DMS53 treated with DMSO at 0.1 percent for 48 hours (cell line): ENCODE measurements at regions not wholly inside any gene's neighbourhood (a gene's known extent, or its start where the extent isn't known, plus 50 kb on each side); places are given as distances from the start of the nearest gene placed in this dataset.
"Not testable (repeated sequence)": the region's sequence is repeated elsewhere in the genome, so short reads cannot be mapped to it uniquely, and the experiment has no call there.

ENCODE experiments used
- DNase-seq: peaks from one replicate; lab custom pipeline; 2025; ENCODE audit not compliant: unreplicated experiment; lab: John Stamatoyannopoulos, UW

DNA sequence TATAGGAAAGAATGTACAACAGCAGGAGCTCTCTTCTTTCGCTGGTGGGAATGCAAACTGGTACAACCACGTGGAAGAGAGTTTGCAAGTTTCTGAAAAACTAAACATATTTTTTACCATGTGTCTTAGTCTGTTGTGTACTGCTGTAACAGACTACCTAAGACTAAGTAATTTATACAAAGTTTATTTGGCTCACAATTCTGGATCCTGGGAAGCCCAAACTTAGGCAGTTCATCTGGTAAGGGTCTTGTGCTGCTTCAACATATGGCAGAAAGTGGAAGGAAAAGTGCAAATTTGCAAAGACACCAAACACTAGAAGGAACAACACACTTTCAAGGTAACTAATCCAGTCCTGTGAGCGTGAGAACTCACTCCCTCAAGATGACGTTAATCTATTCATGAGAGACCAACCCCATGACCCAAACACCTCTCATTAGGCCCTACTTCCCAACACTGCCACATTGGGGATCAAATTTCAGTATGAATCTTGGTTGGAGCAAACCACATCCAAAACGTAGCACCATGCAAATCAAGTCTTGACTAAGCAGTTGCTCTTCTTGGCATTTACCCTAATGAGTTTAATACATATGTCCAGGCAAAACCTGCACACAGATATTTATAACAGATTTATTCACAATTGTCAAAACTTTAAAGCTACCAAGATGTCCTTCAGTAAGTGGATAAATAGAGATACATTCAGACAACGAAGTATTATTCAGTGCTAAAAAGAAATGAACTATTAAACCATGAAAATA, 481.9 kb upstream of the FOXG1 start:
- DNase-seq = no peak

DNA sequence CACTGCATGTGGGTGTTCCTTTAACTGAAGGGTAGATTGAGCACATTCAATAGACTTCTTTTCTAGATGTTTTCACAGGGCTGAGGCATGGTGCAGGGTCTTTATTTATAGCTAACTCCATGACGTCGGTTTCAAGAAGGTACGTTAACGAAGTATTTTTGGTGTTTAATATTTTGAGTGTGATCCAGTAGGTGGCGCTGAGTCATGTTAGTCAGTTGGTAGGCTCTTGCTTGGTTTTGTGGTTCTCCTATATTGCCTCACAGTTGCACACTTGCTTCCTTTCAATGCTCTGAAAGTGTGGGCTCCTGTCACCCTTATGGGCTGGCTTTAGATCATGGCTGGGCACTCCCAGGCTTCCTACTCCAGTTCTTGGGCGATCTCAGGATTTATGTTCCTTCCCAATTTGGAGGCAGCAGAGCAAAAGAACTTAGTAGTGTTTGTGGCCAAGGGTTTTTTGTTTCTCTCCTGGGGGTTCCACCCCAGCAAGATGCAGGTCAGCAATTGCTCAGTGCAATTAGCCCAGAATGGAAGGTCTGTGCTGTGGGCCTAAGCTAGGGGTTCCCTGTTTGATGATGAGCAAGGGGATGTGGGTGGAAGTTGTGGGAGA, 471.6 kb upstream of the FOXG1 start:
- peak; percentile 58 for DNase-seq

DNA sequence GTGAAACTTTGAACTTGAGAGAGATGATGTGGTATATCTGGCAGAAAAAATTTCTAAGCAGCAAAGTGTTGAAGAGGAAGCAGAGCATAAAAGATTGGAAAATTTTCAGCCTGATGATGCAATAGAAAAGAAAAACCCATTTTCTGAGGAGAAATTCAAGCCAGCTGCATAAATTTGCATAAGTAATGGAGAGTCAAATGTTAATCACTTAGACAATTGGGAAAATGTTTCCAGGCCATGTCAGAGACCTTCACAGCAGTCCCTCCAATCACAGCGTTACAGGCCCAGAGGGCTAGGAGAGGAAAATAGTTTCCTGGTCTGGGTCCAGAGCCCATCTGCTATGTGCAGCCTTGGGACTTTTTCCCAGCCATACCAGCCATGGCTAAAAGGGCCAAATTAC, 469.0 kb upstream of the FOXG1 start:
- no peak for DNase-seq

DNA sequence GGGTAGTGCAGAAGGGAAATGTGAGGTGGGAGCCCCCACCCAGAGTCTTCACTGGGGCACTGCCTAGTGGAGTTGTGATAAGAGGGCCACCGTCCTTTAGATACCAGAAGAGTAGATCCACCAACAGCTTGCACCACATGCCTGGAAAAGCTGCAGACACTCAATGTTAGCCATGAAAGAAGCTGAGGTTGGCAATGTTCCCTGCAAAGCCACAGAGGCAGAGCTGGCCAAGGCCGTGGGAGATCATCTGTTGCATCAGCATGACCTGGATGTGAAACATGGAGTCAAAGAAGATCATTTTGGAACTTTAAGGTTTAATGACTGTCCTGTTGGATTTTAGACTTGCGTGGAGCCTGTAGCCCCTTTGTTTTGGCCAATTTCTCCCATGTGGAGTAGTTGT, 468.4 kb upstream of the FOXG1 start:
- DNase-seq = no peak

DNA sequence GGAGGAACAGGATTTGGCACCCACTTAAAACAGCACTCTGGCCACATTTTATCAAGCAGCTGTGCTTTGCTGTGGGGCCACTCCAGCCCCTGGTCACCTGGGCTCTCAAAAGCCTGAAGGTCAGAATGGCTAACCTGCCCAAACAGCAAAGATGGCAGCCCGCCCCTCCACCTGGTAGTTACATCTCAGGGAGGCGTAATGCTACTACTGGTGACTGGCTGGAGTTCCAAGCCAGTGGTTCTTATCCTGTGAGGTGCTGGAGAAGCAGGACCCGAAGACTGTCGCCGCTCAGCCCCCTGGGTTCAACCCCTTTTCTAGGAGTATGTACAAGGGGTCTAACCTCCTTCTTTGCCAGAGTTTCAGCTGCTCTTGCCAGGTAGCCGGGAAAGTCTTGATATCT, 467.4 kb upstream of the FOXG1 start:
- DNase-seq = no peak

GRCh38 chr14:28300356-28300755, 466.2 kb upstream of the FOXG1 start:
- DNase-seq = no peak

- no peak for DNase-seq
Observed at GRCh38 chr14:28301179-28301578, 465.4 kb upstream of the FOXG1 start.

DNA sequence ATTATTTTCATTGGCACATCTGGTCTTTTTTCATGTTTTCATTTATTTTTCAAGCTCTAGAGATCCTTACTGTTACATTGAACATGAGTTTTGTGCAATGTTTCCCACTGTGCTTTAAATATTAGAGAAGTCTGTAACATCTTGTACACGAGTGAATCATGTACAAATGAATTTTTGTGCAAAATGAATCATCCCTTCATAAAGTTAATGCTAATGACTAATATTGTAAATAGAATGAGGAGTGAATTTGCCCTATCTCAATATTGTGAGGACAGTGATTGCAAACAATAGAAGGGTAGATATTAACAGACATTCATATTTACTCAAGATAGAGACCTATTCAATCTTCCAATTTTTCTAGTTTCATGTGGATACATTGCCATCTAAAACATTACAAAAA, 463.3 kb upstream of the FOXG1 start:
- DNase-seq = peak; percentile 2

DNA sequence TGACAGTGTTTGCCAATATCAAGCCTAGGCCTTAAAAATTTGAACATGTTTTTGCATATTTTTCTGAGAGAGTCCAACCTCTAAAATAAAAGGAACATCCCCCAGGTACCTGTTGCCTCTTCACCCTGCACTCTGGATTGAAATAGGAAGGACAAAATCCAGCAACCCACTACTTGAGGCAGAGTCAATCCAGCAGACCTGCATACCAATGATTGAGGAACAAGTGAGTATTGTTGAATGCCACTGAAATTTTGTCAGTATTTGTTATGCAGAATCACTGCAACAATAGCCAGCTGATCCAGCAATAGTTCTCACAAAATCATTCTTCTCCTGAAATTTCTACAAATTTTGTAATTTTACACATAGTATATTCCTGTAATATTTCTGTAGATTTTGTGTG, 460.6 kb upstream of the FOXG1 start:
- no peak for DNase-seq

DNA sequence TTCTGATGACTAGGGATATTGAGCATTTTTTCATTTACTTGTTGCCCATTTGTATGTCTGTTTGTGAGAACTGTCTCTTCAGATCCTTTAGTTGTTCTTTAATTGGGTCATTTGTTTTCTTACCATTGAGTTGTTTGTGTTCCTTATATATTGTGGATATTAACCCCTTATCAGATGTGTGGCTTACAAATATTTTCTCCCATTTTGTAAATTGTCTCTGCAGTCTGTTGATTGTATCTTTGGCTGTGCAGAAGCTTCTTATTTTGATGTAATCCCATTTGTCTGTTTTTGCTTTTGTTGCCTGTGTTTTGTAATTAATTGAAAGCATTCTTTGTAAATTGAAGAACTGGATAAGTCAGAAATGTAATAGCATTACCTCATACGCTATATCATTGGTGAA, 459.1 kb upstream of the FOXG1 start:
- DNase-seq = no peak

GRCh38 chr14:28308734-28309133, 457.9 kb upstream of the FOXG1 start:
- peak; percentile 1 for DNase-seq

DNA sequence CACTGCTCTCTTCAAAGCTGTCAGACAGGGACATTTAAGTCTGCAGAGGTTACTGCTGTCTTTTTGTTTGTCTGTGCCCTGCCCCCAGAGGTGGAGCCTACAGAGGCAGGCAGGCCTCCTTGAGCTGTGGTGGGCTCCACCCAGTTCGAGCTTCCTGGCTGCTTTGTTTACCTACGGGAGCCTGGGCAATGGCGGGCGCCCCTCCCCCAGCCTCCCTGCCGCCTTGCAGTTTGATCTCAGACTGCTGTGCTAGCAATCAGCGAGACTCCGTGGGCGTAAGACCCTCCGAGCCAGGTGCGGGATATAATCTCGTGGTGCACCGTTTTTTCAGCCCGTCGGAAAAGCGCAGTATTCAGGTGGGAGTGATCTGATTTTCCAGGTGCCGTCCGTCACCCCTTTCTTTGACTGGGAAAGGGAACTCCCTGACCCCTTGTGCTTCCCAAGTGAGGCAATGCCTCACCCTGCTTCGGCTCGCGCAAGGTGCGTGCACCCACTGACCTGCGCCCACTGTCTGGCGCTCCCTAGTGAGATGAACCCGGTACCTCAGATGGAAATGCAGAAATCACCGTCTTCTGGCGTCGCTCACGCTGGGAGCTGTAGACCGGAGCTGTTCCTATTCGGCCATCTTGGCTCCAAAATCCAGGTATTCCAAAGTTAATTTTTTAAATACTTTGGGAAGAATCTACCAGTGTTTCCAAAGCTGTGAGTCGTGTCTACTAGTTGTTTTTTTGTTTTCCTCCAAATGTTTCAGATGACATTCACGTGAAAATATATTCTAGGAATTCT, 448.5 kb upstream of the FOXG1 start:
- DNase-seq = not testable (repeated sequence)

DNA sequence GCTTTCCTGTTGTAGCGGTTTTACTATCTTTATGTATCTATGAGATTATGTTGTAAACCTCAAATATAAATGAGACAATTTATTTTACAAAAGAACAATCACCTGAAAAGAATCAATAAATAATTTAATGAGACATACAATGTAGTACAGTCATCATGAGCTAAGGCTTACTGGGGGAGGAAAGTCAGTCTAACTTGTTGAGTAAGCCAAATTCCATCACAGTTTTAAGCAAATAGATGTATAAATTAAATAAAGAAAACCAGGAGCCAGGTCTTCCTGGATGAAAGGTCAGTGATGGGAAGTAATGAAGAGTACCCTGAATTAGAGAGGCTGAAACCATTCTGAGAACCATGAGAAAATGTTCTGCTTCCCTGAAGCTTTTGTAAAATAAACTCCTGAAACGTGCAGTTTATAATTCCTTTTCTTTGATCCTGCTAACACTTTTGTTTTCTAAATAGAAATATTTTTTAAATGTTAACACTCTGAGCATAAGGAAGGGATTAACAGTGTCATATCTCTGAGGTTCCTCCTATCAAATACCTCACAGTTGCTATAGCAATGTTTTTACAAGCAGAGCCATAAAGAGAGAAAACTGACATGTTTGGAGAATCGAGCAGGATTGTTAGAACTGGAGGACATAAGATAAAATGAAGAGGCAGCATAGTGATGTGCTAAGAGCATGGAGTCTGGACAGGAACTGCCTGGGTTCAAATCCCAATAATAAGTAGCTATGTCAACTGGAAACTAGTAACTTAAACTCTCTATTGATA, 444.9 kb upstream of the FOXG1 start:
- DNase-seq = no peak

DNA sequence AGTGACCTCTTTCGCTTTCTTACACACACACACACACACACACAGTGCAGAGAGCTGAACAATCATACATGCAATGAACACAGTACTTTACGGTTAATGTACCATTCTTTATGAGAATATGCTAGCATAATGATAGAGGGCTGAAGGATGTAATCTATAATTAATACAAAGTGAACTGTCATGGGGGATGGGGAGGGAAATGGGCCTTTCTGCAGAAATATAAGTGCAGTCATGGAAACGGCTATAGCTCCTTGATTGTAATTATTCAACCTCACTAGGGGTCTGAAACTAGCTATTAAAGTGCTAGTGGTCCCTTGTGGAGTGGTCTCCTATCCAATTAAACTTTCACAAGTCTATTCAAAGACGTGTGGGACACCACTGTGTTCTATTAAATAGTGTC, 443.2 kb upstream of the FOXG1 start:
- DNase-seq = no peak

- DNase-seq = no peak
Observed at GRCh38 chr14:28323951-28324741, 442.4 kb upstream of the FOXG1 start.

GRCh38 chr14:28340816-28341215, 425.8 kb upstream of the FOXG1 start:
- no peak for DNase-seq

DNA sequence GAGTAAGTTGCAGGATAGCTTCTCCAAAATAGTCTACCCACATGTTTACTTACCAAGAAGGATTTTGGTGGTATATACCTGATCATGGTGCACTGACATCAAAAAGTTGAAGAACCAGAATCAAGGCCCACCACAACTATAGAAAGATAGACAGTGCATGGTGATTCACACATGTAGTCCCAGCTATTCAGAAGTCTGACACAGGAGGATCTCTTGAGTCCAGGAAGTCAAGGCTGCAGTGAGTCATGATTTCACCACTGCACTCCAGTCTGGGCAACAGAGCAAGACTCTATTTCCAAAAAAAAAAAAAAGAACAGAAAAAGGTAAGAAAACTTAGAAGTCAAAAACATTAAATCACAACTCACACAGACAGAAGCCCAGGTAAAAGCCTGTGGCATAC, 422.2 kb upstream of the FOXG1 start:
- DNase-seq = peak; percentile 41

GRCh38 chr14:28348797-28349196, 417.8 kb upstream of the FOXG1 start:
- no peak for DNase-seq

- DNase-seq = no peak
Observed at GRCh38 chr14:28356819-28357218, 409.8 kb upstream of the FOXG1 start.

GRCh38 chr14:28361486-28361885, 405.1 kb upstream of the FOXG1 start:
- no peak for DNase-seq

- no peak for DNase-seq
Observed at GRCh38 chr14:28365510-28365909, 401.1 kb upstream of the FOXG1 start.
